Activated CD4-positive, alpha-beta memory T cell treated with anti-CD3 and anti-CD28 coated beads, Interleukin-2, amount 10 ng/mL, durations not matched to agents 7 days and 5 days (primary cell): ENCODE measurements at regions not wholly inside any gene's neighbourhood (a gene's known extent, or its start where the extent isn't known, plus 50 kb on each side); places are given as distances from the start of the nearest gene placed in this dataset.

Experiments used
- CTCF ChIA-PET: fragments of 350-600 bp; sonication (Branson Sonifier 250); formaldehyde crosslinking; loops from one replicate; lab custom pipeline; 2021; ENCODE audit warnings: antibody characterized with exemption, inconsistent platforms; lab: Charles Lee
- POLR2A ChIA-PET: fragments of 350-600 bp; sonication (Branson Sonifier 250); formaldehyde crosslinking; loops from one replicate; lab custom pipeline; 2021; ENCODE audit warnings: antibody characterized with exemption; lab: Charles Lee
- DNase-seq: peaks from one replicate; pipeline ENCODE4 v3.0.0-alpha.2; 2020
- H3K27ac Mint-ChIP-seq: one replicate; pipeline ENCODE4 v1.8.0; 2021; ENCODE audit warnings: mild to moderate bottlenecking, mixed read lengths
- H3K27me3 Mint-ChIP-seq: one replicate; pipeline ENCODE4 v1.8.0; 2021; ENCODE audit warnings: mixed read lengths
- H3K36me3 Mint-ChIP-seq: one replicate; pipeline ENCODE4 v1.8.0; 2021; ENCODE audit warnings: low read depth, mixed read lengths
- H3K4me1 Mint-ChIP-seq: one replicate; pipeline ENCODE4 v1.8.0; 2021; ENCODE audit warnings: mixed read lengths
- H3K4me3 Mint-ChIP-seq: one replicate; pipeline ENCODE4 v1.8.0; 2021; ENCODE audit warnings: mild to moderate bottlenecking, mixed read lengths
- H3K9me3 Mint-ChIP-seq: one replicate; pipeline ENCODE4 v1.8.0; 2021; ENCODE audit warnings: mixed read lengths

DNA sequence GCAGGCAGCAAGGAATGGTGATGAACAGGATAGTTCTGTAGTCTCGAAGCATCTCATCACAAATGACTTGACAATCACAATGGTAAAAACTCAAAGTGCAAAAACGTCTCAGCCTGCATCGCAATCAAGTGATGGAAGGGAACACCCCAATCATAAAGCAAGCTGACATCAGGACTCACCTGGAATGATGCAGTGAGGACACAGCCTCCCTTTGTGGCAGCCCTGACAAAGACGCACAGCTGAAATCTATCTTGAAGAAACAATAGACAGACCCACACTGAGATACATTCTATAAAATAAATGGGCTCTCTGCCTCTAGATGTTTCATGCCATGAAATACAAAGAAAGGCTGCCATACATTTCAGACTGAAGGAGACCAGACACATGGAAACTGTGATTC lies 748.0 kb upstream of the IGFBP3 start:
- Mint-ChIP-seq H3K4me1 (no peaks in the 10 kb centered on the region), H3K27me3 (no peaks in the 10 kb centered on the region), H3K4me3 (no peak overlapping the region), H3K9me3 (peaks cover 6% of the 10 kb centered on the region), H3K27ac (no peak overlapping the region), H3K36me3 (no peaks in the 10 kb centered on the region)
- no peak for DNase-seq
- ChIA-PET CTCF (no interaction called here), POLR2A (no interaction called here)

DNA sequence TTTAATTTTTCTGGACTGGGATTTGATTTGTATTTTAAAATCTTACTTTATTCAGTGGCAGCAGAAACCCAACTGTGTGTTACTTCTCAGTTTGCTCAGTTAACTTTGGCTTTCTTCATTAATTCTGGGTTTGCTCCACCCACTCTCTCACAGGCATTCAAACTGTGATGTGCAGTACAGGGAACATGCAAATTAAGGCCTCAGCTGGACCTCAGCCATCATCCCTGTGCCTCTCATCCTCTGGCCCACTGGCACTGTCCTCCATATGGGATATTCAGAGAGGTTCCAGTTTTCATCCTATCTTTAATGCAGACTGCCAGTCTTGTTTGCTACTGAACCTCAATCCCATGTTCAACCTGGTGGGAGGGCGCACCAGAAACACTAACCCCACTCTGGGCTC lies 743.4 kb upstream of the IGFBP3 start:
- Mint-ChIP-seq H3K4me1 (no peaks in the 10 kb centered on the region), H3K27me3 (no peaks in the 10 kb centered on the region), H3K9me3 (peaks cover 7% of the 10 kb centered on the region), H3K27ac (no peak overlapping the region), H3K36me3 (no peaks in the 10 kb centered on the region), H3K4me3 (no peak overlapping the region)
- CTCF ChIA-PET, result no interaction called here
- DNase-seq, result no peak
- POLR2A ChIA-PET, result no interaction called here

DNA sequence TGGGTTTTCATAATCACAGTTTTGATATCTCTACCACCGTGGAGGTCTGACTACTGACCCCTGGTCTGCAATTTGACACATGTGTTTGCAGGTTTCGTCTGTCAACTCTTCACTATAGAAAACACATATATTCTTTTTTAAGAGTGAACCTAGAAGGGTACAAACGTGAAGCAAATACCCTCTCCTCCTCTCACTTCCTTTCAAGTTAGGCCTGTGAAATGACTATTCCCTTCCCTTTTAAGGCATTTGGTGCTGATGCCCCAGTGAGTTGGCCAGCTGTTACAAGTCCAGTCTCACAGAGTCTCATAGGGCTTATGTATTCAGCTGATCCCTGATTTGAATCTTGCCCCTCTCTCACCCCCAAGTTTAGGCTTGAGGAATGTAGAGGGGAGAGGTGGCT lies 742.0 kb upstream of the IGFBP3 start:
- no peak overlapping the region for H3K27ac Mint-ChIP-seq
- peaks cover 8% of the 10 kb centered on the region for H3K9me3 Mint-ChIP-seq
- no peaks in the 10 kb centered on the region for H3K27me3 Mint-ChIP-seq
- no peaks in the 10 kb centered on the region for H3K4me1 Mint-ChIP-seq
- POLR2A ChIA-PET, result no interaction called here
- CTCF ChIA-PET, result no interaction called here
- no peak for DNase-seq
- no peak overlapping the region for H3K4me3 Mint-ChIP-seq
- no peaks in the 10 kb centered on the region for H3K36me3 Mint-ChIP-seq

DNA sequence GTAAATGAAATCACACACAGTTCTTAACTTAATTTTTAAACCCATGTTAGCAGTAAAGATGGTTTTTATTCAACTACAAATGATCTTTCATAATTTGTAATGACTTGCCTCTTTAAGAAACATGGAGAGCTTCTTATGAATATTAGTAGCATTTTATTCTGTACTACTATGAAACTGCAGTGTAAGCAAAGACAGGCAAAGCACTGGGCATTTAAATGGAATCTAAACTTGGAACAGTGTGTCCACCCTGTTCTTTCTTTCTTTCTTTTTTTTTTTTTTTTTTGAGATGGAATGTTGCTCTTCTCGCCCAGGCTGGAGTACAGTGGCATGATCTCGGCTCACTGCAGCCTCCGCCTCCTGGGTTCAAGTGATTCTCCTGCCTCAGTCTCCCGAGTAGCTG lies 740.4 kb upstream of the IGFBP3 start:
- ChIA-PET CTCF (no interaction called here), POLR2A (no interaction called here)
- Mint-ChIP-seq H3K27me3 (no peaks in the 10 kb centered on the region), H3K4me3 (no peak overlapping the region), H3K36me3 (no peaks in the 10 kb centered on the region), H3K4me1 (no peaks in the 10 kb centered on the region), H3K27ac (no peak overlapping the region), H3K9me3 (peaks cover 8% of the 10 kb centered on the region)
- DNase-seq, result no peak

DNA sequence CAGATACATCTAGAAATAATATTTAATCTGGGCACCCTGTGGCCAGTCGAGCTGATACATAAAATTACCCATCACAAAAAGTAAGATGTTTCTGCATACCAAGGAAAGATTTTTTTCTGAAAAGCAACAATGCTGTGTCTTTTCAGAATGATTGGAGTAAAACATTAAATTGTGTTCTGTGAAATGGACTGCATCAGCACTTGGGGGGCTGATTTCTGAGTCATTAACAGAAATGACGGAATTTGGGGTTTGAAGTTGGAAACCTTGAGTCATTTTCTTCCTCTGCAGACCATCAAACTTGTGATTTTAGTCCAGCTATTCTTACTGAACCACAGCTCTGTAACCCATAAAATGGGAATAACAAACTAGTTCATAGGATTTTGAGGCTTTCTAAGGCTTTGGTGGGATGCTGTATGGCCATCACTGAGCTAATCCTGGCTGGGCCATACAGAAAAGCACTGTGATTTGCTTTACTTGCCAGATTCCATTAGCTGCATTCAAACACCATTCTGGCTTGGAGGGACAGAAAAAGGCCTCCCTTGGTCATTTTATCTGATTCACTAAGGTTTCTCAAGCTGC lies 739.4 kb upstream of the IGFBP3 start:
- no peaks in the 10 kb centered on the region for H3K4me1 Mint-ChIP-seq
- POLR2A ChIA-PET, result no interaction called here
- H3K4me3 Mint-ChIP-seq, result no peak overlapping the region
- H3K9me3 Mint-ChIP-seq, result peaks cover 14% of the 10 kb centered on the region
- DNase-seq, result no peak
- CTCF ChIA-PET, result no interaction called here
- H3K27ac Mint-ChIP-seq, result no peak overlapping the region
- H3K27me3 Mint-ChIP-seq, result no peaks in the 10 kb centered on the region
- H3K36me3 Mint-ChIP-seq, result no peaks in the 10 kb centered on the region

DNA sequence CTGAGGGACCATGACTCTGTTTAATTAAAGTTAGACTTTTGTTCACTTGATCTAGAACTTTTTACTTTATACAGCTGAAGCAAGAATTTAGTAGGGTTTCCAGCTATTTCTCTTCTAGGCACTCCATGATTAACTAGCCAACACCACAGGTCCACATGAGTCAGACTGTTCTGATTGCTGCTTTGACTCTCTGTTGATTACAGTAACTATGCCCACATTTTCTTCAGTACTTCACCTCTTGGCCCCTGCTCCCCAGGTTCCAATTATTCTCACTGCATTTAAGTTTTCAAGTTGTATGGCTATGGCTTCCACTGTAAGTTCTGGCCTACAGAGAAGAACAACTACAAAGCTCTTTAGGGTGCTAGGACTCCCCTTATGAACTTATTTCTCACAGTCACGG lies 737.2 kb upstream of the IGFBP3 start:
- Mint-ChIP-seq H3K9me3 (peaks cover 16% of the 10 kb centered on the region), H3K4me1 (no peaks in the 10 kb centered on the region), H3K4me3 (no peak overlapping the region), H3K36me3 (no peaks in the 10 kb centered on the region), H3K27ac (no peak overlapping the region), H3K27me3 (no peaks in the 10 kb centered on the region)
- ChIA-PET CTCF (no interaction called here), POLR2A (no interaction called here)
- DNase-seq, result no peak

DNA sequence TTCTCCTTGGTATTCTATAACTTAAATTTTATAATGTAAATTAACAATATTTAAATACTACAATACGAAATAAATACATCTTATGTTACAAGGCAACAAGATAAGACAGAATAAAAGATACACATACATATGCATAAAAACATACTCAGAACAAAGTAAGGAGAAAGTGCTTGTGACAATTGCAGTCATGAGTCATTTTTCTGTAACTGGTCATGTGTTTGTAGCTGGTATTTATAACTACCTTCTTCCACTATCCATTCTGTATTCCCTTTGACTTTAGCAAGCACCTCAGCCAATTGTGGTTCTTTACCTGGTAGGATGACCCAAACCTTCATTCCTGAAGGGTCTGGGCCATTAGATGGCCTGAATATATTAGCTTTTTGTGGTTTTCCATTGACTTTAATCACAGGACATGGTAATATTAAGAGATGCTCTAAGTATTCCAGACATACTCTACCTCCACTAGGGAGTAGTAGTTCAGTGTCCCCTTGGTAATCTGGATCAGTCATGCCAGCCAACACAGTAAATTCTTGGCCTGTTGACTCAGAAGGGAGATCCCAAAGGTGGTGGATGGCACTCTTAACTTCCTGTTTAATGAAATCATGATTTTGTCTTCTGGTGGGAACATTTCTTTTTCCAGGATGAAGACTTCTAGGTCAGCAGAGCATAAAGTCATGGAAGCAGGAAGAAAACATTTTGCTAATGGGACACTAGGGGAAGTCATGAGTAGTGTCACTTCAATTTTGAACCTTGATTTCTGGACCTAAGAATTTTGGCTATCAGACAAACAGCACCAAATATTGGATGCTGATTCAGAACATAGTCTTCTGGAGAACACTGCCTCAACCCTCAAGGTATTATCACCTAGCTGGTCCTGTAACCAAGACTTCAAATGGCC lies 733.7 kb upstream of the IGFBP3 start:
- POLR2A ChIA-PET, result no interaction called here
- no peak for DNase-seq
- Mint-ChIP-seq H3K4me1 (no peaks in the 10 kb centered on the region), H3K4me3 (no peak overlapping the region), H3K9me3 (peaks cover 14% of the 10 kb centered on the region), H3K36me3 (no peaks in the 10 kb centered on the region), H3K27me3 (no peaks in the 10 kb centered on the region), H3K27ac (no peak overlapping the region)
- CTCF ChIA-PET, result no interaction called here

DNA sequence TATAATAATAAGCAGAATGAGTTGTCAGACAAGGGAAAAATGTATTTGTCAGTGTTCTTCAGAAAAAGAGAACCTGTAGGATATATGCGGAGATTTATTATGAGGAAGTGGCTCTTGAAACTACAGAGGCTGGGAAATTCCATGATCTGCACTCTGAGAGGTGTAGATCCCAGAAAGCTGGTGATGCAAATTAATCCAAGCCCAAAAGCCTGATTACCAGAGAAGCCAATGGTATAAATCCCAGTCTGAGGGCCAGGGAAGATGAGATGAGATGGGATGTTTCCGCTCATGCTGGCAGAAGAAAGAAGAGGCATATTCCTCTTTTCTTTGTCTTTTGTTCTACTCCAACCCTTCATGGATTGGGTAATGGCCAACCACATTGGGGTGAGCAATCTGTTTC lies 732.8 kb upstream of the IGFBP3 start:
- ChIA-PET POLR2A (no interaction called here), CTCF (no interaction called here)
- Mint-ChIP-seq H3K36me3 (no peaks in the 10 kb centered on the region), H3K27ac (no peak overlapping the region), H3K4me3 (no peak overlapping the region), H3K27me3 (no peaks in the 10 kb centered on the region), H3K4me1 (no peaks in the 10 kb centered on the region), H3K9me3 (peaks cover 16% of the 10 kb centered on the region)
- no peak for DNase-seq

DNA sequence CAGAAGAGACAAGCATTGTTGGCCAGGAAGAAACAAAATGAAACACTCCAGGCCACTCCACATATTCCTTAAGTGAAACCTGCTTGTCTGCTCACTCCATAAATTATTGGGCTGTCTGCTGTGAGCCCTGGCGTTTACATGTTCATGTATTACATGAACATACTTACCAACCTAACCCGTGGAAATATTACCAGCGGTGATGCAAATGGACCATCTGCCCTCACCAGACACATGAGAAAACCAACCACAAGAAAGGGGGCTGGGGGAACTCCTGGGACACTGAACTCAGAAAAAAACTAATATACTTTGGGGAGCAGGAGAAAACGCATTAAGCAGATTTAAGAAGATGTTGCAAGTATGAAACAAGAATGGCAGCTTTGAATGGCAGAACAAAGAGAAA lies 731.2 kb upstream of the IGFBP3 start:
- Mint-ChIP-seq H3K4me3 (no peak overlapping the region), H3K27ac (no peak overlapping the region), H3K27me3 (no peaks in the 10 kb centered on the region), H3K4me1 (no peaks in the 10 kb centered on the region), H3K36me3 (no peaks in the 10 kb centered on the region), H3K9me3 (peaks cover 15% of the 10 kb centered on the region)
- no peak for DNase-seq
- ChIA-PET POLR2A (no interaction called here), CTCF (no interaction called here)

DNA sequence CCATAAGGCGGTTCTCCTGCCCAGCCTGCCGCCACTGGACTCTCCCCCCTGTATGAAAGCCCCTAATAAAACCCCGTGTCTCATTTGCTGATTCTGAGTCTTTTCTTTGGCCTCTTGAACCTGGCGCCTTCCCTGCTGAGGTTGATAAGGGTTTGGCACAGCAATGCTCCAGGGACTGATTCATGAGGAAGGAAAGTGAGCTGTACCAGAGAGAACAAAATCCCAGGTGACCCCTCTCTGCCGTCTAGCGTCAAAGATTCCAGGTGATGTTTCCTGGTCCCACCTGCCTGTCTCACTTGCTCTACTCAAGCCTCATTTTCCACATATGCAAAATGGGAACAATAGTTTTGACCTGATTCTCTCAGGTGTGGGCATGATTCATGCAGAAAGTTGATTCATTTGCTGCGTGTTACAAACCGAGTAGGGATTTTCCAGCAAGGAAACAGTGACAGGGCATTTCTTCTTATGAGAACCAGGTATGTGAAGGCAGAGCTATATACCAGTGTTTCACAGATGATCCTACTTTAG lies 730.6 kb upstream of the IGFBP3 start:
- Mint-ChIP-seq H3K27ac (no peak overlapping the region), H3K36me3 (no peaks in the 10 kb centered on the region), H3K4me1 (no peaks in the 10 kb centered on the region), H3K9me3 (peaks cover 15% of the 10 kb centered on the region), H3K27me3 (no peaks in the 10 kb centered on the region), H3K4me3 (no peak overlapping the region)
- CTCF ChIA-PET, result no interaction called here
- POLR2A ChIA-PET, result no interaction called here
- DNase-seq, result no peak

DNA sequence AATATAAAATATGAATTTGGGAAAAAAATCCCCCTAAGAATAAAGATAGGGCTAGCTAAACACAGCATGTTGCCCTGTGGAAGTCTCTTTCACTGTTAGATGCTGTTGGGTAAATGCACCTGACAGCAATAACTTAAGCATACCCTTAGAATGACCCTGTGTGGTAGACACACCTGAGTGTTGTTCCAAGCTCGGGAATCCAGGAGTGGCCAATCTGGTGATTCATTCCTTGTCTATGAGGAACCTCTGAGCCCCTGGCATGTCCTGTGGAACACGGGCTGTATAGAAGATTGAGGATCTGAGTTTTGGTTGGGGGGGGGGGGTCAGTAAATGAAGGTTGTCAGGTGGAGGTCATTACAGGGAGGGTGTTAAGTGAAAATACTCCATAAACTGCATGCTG lies 730.0 kb upstream of the IGFBP3 start:
- Mint-ChIP-seq H3K4me3 (no peak overlapping the region), H3K4me1 (no peaks in the 10 kb centered on the region), H3K9me3 (peaks cover 14% of the 10 kb centered on the region), H3K27me3 (no peaks in the 10 kb centered on the region), H3K36me3 (no peaks in the 10 kb centered on the region), H3K27ac (no peak overlapping the region)
- ChIA-PET POLR2A (no interaction called here), CTCF (no interaction called here)
- no peak for DNase-seq

DNA sequence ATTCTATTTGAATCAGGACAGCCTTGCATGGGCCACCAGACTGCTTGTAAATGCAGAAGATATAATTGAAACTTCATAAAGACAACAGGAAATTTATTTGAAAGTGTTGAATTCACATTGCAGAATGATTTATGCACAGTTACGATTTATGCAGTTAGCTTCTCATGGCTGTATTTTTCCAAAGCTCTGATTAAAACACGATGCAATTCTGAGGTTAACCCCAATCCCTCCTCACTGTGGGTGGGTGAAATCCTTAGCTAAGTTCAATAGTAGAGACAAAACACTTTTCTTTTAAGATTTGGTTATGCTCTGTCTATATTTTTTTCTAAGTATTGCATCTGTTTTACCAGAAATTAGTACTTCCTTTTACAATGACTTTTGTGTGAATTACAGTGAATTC lies 728.8 kb upstream of the IGFBP3 start:
- POLR2A ChIA-PET, result no interaction called here
- H3K27ac Mint-ChIP-seq, result no peak overlapping the region

DNA sequence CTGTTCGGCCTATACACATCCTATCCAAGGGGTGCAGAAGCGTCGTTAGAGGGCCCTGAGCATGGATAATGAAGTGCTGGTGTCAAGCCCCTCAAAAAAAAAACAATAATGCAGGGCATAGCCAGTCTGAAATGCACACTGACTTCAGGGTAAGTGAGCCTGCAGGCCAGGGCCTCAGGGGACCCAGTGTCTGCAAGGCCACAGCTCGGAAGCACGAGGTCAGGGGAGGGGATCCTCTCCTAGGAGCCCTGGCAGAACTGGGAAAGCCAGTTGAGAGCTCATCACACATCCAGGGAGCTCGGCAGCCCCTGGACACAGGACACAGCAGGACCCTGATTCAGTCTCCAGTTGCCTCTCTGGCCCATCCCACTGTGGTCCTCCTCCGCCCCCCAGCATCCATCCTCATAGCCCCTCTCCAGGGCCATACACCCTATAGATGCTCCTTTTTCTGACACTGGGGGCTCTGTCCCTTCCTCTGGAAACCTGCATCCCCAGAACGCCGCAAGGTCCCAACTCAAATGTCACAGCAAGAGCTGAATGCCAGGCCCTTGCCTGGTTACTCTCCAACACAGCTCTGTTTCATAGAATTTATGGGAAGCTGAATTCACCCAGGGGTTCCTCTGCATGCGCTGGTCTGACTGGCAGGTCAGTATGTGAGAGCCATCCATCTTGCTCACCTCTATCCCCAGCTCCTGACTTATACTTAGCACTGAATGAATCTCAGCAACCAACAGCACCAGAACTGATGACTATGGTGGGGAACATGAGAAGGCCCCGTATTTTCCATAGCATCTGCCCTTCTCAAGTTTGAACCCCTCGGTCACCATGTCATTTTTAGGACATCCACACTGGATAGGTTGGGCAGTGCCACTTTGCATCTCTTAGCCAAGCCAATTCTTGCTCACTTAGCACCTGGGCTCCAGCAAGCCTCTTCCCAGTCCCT lies 717.0 kb upstream of the IGFBP3 start:
- DNase-seq, result no peak
- Mint-ChIP-seq H3K9me3 (no peaks in the 10 kb centered on the region), H3K27ac (no peak overlapping the region), H3K4me1 (no peaks in the 10 kb centered on the region), H3K27me3 (no peaks in the 10 kb centered on the region), H3K4me3 (no peak overlapping the region), H3K36me3 (no peaks in the 10 kb centered on the region)
- CTCF ChIA-PET, result no interaction called here
- POLR2A ChIA-PET, result no interaction called here

More for the DNA sequence above, 728.8 kb upstream of the IGFBP3 start:
- no peaks in the 10 kb centered on the region for H3K27me3 Mint-ChIP-seq
- no peaks in the 10 kb centered on the region for H3K4me1 Mint-ChIP-seq
- H3K36me3 Mint-ChIP-seq, result no peaks in the 10 kb centered on the region
- H3K9me3 Mint-ChIP-seq, result peaks cover 7% of the 10 kb centered on the region
- DNase-seq, result no peak
- no peak overlapping the region for H3K4me3 Mint-ChIP-seq
- CTCF ChIA-PET, result no interaction called here
